NCI-H1694 treated with DMSO at 0.1 percent for 48 hours (cell line): ENCODE measurements at regions not wholly inside any gene's neighbourhood (a gene's known extent, or its start where the extent isn't known, plus 50 kb on each side); places are given as distances from the start of the nearest gene placed in this dataset.

Experiments
- DNase-seq: peaks from one replicate; lab custom pipeline; 2025; lab: John Stamatoyannopoulos, UW

- DNase-seq, result no peak
Observed at GRCh38 chr10:60466267-60467201, 76.9 kb upstream of the ANK3 start.

GRCh38 chr10:60465801-60466200 is 76.1 kb upstream of the ANK3 start:
- DNase-seq, result no peak

- no peak for DNase-seq
Observed at GRCh38 chr10:60464659-60465058, 75.0 kb upstream of the ANK3 start.

- DNase-seq, result no peak
Observed at GRCh38 chr10:60463746-60464145, 74.1 kb upstream of the ANK3 start.

GRCh38 chr10:60461688-60462087 is 72.0 kb upstream of the ANK3 start:
- DNase-seq, result no peak

GRCh38 chr10:60459701-60460457 is 70.2 kb upstream of the ANK3 start:
- no peak for DNase-seq

- no peak for DNase-seq
Observed at GRCh38 chr10:60456053-60456452, 66.4 kb upstream of the ANK3 start.

GRCh38 chr10:60454336-60454735 is 64.7 kb upstream of the ANK3 start:
- no peak for DNase-seq

GRCh38 chr10:60453036-60453435 is 63.4 kb upstream of the ANK3 start:
- DNase-seq, result no peak

- no peak for DNase-seq
Observed at GRCh38 chr10:60450291-60450690, 60.6 kb upstream of the ANK3 start.

- DNase-seq, result no peak
Observed at GRCh38 chr10:60448246-60448645, 58.6 kb upstream of the ANK3 start.

GRCh38 chr10:60446851-60447250 is 57.2 kb upstream of the ANK3 start:
- DNase-seq, result peak; percentile 14

GRCh38 chr10:60446070-60446833 is 56.6 kb upstream of the ANK3 start:
- DNase-seq, result no peak

- peak; percentile 47 for DNase-seq
Observed at GRCh38 chr10:60444494-60445064, 54.9 kb upstream of the ANK3 start.

- no peak for DNase-seq
Observed at GRCh38 chr10:60443346-60443745, 53.7 kb upstream of the ANK3 start.

GRCh38 chr10:60441515-60441914 is 51.8 kb upstream of the ANK3 start:
- peak; percentile 21 for DNase-seq

GRCh38 chr10:60439641-60440040 is 50.0 kb upstream of the ANK3 start:
- DNase-seq, result no peak
